ENCODE measurements at regions not wholly inside any gene's neighbourhood (a gene's known extent, or its start where the extent isn't known, plus 50 kb on each side); places are given as distances from the start of the nearest gene placed in this dataset.

GRCh38 chr13:86383561-86383960, 584.3 kb upstream of the SLITRK6 start:
- TF ChIP-seq CTCF (IDR thresholded peaks at IDR 0.05) (no peak), POLR2A (IDR thresholded peaks at IDR 0.05) (no peak)
